T-helper 2 cell treated with Interferon-gamma antibody and Interleukin-4, amounts not matched to agents 5 μg/mL and 100 μg/mL, for 36 hours (primary cell): ENCODE measurements at regions not wholly inside any gene's neighbourhood (a gene's known extent, or its start where the extent isn't known, plus 50 kb on each side); places are given as distances from the start of the nearest gene placed in this dataset.
"Not testable (repeated sequence)": the region's sequence is repeated elsewhere in the genome, so short reads cannot be mapped to it uniquely, and the experiment has no call there.

Experiments used
- DNase-seq: peaks from one replicate; pipeline ENCODE4 v3.0.0; 2021; ENCODE audit warnings: low spot score
- H3K27ac Mint-ChIP-seq: one replicate; pipeline ENCODE4 v1.8.0; 2021; ENCODE audit warnings: mild to moderate bottlenecking, mixed read lengths
- H3K27me3 Mint-ChIP-seq: one replicate; pipeline ENCODE4 v1.8.0; 2021; ENCODE audit warnings: low read depth, mixed read lengths
- H3K36me3 Mint-ChIP-seq: one replicate; pipeline ENCODE4 v1.8.0; 2021; ENCODE audit warnings: low read depth, mixed read lengths
- H3K4me1 Mint-ChIP-seq: one replicate; pipeline ENCODE4 v1.8.0; 2021; ENCODE audit warnings: low read depth, mixed read lengths
- H3K4me3 Mint-ChIP-seq: one replicate; pipeline ENCODE4 v1.8.0; 2022; ENCODE audit warnings: mild to moderate bottlenecking, moderate library complexity, mixed read lengths
- H3K9me3 Mint-ChIP-seq: one replicate; pipeline ENCODE4 v1.8.0; 2021; ENCODE audit warnings: mixed read lengths

DNA sequence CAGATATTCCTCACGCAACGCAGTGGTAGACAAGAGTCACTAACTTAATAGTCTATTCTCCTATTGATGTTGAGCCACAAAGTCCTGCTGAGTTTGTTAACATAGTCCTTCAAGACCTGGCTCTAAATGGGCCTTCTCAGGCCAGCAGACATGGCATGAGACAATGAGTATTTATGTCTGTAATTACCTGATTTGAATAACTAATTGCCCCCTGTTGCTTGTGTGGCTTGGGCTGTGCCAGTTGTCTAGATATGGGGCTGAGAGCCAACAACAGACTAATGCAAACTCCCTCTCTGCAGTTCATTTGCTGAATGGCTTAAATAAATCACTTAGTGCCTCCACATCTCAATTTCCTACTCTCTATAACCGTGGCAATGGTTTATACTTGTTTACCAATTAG lies 65.5 kb upstream of the VWC2 start:
- no peak for DNase-seq
- no peak overlapping the region for H3K4me3 Mint-ChIP-seq

GRCh38 chr7:49708590-49708989 lies 64.8 kb upstream of the VWC2 start:
- H3K4me1 Mint-ChIP-seq = no peaks in the 10 kb centered on the region

More for the DNA sequence above, 65.5 kb upstream of the VWC2 start:
- Mint-ChIP-seq H3K9me3 (no peaks in the 10 kb centered on the region), H3K4me1 (no peaks in the 10 kb centered on the region), H3K27ac (no peak overlapping the region), H3K27me3 (no peaks in the 10 kb centered on the region), H3K36me3 (no peaks in the 10 kb centered on the region)

GRCh38 chr7:49711072-49711723 lies 62.2 kb upstream of the VWC2 start:
- not testable (repeated sequence) for H3K4me1 Mint-ChIP-seq, H3K27ac Mint-ChIP-seq, H3K27me3 Mint-ChIP-seq, H3K4me3 Mint-ChIP-seq, H3K36me3 Mint-ChIP-seq, H3K9me3 Mint-ChIP-seq, DNase-seq

More at GRCh38 chr7:49708590-49708989, 64.8 kb upstream of the VWC2 start:
- no peak for DNase-seq
- Mint-ChIP-seq H3K27ac (no peak overlapping the region), H3K4me3 (no peak overlapping the region), H3K36me3 (no peaks in the 10 kb centered on the region), H3K9me3 (no peaks in the 10 kb centered on the region), H3K27me3 (no peaks in the 10 kb centered on the region)

DNA sequence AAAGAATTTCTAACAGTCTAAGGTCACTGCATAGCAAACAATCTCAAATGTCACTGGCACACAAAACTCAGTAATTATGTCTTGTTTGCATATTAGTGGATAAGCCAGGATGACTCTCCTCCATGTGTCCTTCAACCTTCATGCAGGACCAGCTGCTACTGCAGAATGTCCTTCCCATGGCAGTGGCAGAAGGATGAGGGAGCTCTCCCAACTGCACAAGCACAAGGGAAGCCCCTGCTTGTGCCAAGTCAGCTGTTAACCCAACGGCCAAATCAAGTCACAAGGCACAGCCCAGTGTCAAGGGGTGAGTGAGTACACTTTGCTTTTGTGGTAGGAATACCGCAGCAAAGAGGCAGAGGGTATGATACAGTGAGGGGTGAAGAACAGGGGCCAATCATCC lies 59.3 kb upstream of the VWC2 start:
- Mint-ChIP-seq H3K27ac (no peak overlapping the region), H3K36me3 (no peaks in the 10 kb centered on the region), H3K27me3 (no peaks in the 10 kb centered on the region), H3K4me3 (no peak overlapping the region), H3K9me3 (no peaks in the 10 kb centered on the region), H3K4me1 (no peaks in the 10 kb centered on the region)
- DNase-seq = no peak

DNA sequence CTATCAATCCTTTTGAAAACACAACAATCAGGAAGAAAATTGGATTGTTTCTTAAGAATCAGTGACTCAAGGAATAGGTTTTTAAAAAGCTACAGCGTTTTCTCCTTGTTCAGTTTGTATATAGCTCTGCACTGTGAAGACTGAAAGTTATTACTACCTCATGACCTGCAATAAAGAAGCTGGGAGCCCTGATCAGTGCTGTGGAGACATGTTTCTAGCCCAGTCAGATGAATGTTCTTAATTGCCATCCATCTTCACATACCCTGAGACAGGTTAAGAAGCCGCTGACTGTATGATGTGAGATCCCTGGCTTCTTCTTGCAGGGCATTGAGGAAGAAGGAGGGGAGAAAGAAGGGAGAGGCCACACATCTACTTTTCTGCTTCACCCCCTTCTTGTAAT lies 58.0 kb upstream of the VWC2 start:
- no peaks in the 10 kb centered on the region for H3K4me1 Mint-ChIP-seq
- no peak overlapping the region for H3K27ac Mint-ChIP-seq

GRCh38 chr7:49717547-49717946 lies 55.9 kb upstream of the VWC2 start:
- H3K4me1 Mint-ChIP-seq = no peaks in the 10 kb centered on the region
- no peak overlapping the region for H3K27ac Mint-ChIP-seq
- H3K36me3 Mint-ChIP-seq = no peaks in the 10 kb centered on the region
- no peaks in the 10 kb centered on the region for H3K9me3 Mint-ChIP-seq
- H3K27me3 Mint-ChIP-seq = no peaks in the 10 kb centered on the region
- H3K4me3 Mint-ChIP-seq = no peak overlapping the region
- no peak for DNase-seq

More for the DNA sequence above, 58.0 kb upstream of the VWC2 start:
- H3K36me3 Mint-ChIP-seq = no peaks in the 10 kb centered on the region
- no peak for DNase-seq
- no peaks in the 10 kb centered on the region for H3K9me3 Mint-ChIP-seq
- H3K4me3 Mint-ChIP-seq = no peak overlapping the region
- H3K27me3 Mint-ChIP-seq = no peaks in the 10 kb centered on the region

DNA sequence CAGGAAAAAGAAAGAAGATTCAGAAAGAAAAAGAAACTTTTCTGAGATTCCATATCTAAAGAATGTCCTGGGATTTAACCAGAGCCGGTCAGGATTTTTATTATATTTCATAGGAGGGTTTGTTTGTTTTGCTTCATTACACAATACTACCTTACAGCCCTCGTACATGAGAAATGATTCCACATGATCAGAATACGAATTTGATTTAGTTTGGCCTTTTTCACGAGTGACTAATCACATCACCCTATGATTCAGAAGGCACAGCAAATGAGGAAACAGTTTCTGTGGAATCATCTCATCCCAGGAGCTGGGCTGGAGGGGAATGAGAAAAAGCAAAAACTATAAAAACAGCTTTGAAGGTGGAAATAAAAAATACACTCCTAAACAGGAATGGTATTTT lies 54.7 kb upstream of the VWC2 start:
- no peak for DNase-seq
- Mint-ChIP-seq H3K27ac (no peak overlapping the region), H3K27me3 (no peaks in the 10 kb centered on the region), H3K36me3 (no peaks in the 10 kb centered on the region), H3K4me3 (no peak overlapping the region), H3K9me3 (no peaks in the 10 kb centered on the region), H3K4me1 (no peaks in the 10 kb centered on the region)

DNA sequence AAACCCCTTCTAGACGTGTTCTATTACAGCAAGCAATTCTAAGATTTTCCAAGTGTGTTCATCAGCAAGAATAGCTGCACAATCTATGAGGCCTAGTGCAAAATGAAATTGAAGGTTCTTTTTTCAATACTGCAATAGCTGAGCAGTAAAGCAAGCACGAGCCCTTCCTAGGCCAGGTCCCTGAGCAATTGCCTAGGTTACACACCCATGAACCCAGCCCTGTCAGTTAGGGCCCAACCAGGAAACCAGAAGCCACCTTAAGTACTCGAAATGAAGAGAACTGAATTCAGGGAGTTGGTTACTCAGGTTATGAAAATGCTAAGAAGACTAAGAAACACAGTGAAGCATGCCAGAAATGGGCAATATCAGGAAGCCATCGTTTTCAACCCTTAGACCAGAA lies 52.0 kb upstream of the VWC2 start:
- H3K4me1 Mint-ChIP-seq = no peaks in the 10 kb centered on the region

More for the DNA sequence above, 52.0 kb upstream of the VWC2 start:
- Mint-ChIP-seq H3K27me3 (no peaks in the 10 kb centered on the region), H3K9me3 (no peaks in the 10 kb centered on the region), H3K36me3 (no peaks in the 10 kb centered on the region), H3K27ac (no peak overlapping the region), H3K4me3 (no peak overlapping the region)
- no peak for DNase-seq
